A549 (cell line): ENCODE measurements at regions not wholly inside any gene's neighbourhood (a gene's known extent, or its start where the extent isn't known, plus 50 kb on each side); places are given as distances from the start of the nearest gene placed in this dataset.
A peak's percentile ranks its signal among the peaks of the same experiment; 100 is the strongest.

Experiments
- ATAC-seq, 2 experiments: fragments of 200-7000 bp in 1 of 2; fragments of >200 bp in 1 of 2; cut with Nextera tagmentation in 1 of 2; cut with Tn5 transposase in 1 of 2; 3 replicates each; pipeline versions ENCODE4 v1.8.0 to v1.9.1; 2018 to 2020; ENCODE audit warnings: mild to moderate bottlenecking in 1 of 2, moderate library complexity in 1 of 2
- CTCF ChIA-PET: fragments of 300-600 bp; sonication (Branson Sonifier 250); formaldehyde crosslinking; extraction: SDS; loops from one replicate; lab custom pipeline; 2021; ENCODE audit warnings: antibody characterized with exemption, inconsistent platforms; lab: Yijun Ruan, JAX
- POLR2A ChIA-PET: fragments of 350-600 bp; formaldehyde crosslinking; extraction: SDS; loops from one replicate; lab custom pipeline; 2021; ENCODE audit warnings: antibody characterized with exemption, inconsistent platforms; lab: Yijun Ruan, JAX
- DNase-seq, 2 experiments: peaks; one replicate each; pipeline versions ENCODE4 v3.0.0 to v3.0.0-alpha.2; 2011 to 2016; ENCODE audit warnings: low read depth in 1 of 2, low spot score in 1 of 2
- FAIRE-seq: peaks from 2 replicates; lab custom pipeline; 2011; peaks lifted over from hg19 to GRCh38; lab: Jason Lieb, UNC
- H3K27ac ChIP-seq, 2 experiments: fragments of >200 bp; sonication (Bioruptor Twin); formaldehyde crosslinking; 3 replicates each; pipeline ENCODE4 v1.5.1; 2016 to 2017
- H3K4me1 ChIP-seq: fragments of >200 bp; sonication (Bioruptor Twin); formaldehyde crosslinking; 3 replicates; pipeline ENCODE4 v1.6.1; 2016
- H3K4me2 ChIP-seq: fragments of >200 bp; sonication (Bioruptor Twin); formaldehyde crosslinking; 3 replicates; pipeline ENCODE4 v1.6.1; 2016
- H3K4me3 ChIP-seq: fragments of >200 bp; sonication (Bioruptor Twin); formaldehyde crosslinking; 3 replicates; pipeline ENCODE4 v1.5.1; 2016
- H3K9me3 ChIP-seq: fragments of >200 bp; sonication (Bioruptor Twin); formaldehyde crosslinking; 3 replicates; pipeline ENCODE4 v1.6.1; 2016
- ATOH8 ChIP-seq: fragments of 250-450 bp; sonication (Bioruptor Pico); IDR thresholded peaks from 2 replicates; pipeline ENCODE4 v1.5.0; 2020; ENCODE audit warnings: low read depth, mild to moderate bottlenecking, moderate library complexity
- BCL3 ChIP-seq: fragments of >200 bp; sonication (Bioruptor Twin); formaldehyde crosslinking; IDR thresholded peaks from 3 replicates; pipeline ENCODE4 v1.6.1; 2016
- BHLHE40 ChIP-seq: IDR thresholded peaks from 2 replicates; pipeline ENCODE4 v1.6.1; 2012; ENCODE audit warnings: low read depth, low read length, inconsistent platforms
- CBX8 ChIP-seq: fragments of 200-600 bp; sonication (generic); IDR thresholded peaks from 2 replicates; pipeline ENCODE4 v1.6.1; 2016
- CHD2 ChIP-seq: fragments of 150-350 bp; IDR thresholded peaks from 2 replicates; pipeline ENCODE4 v1.6.1; 2014; ENCODE audit warnings: low read length; ENCODE audit not compliant: partially characterized antibody
- ELK1 ChIP-seq: fragments of 150-350 bp; IDR thresholded peaks from 2 replicates; pipeline ENCODE4 v1.6.1; 2014; ENCODE audit warnings: low read depth, mild to moderate bottlenecking, low read length
- HDAC2 ChIP-seq: fragments of 200-600 bp; sonication (generic); IDR thresholded peaks from 2 replicates; pipeline ENCODE4 v1.6.1; 2016
- HES2 ChIP-seq: fragments of >200 bp; sonication (Bioruptor Twin); formaldehyde crosslinking; IDR thresholded peaks from 2 replicates; pipeline ENCODE4 v1.6.1; 2016
- HMGXB4 ChIP-seq: fragments of 250-450 bp; sonication (Bioruptor Pico); IDR thresholded peaks from 2 replicates; pipeline ENCODE4 v1.5.0; 2021; ENCODE audit warnings: mild to moderate bottlenecking, moderate library complexity, borderline replicate concordance
- HOXB13 ChIP-seq: fragments of 250-450 bp; sonication (Bioruptor Pico); IDR thresholded peaks from 2 replicates; pipeline ENCODE4 v1.5.0; 2020; ENCODE audit warnings: low read depth, mild to moderate bottlenecking, moderate library complexity
- JUN ChIP-seq, 2 experiments: fragments of >200 bp; sonication (Bioruptor Twin); formaldehyde crosslinking; IDR thresholded peaks; 2 replicates in 1 of 2; 3 replicates in 1 of 2; pipeline ENCODE4 v1.6.1; 2016 to 2017
- JUNB ChIP-seq: fragments of >200 bp; sonication (Bioruptor Twin); formaldehyde crosslinking; IDR thresholded peaks from 2 replicates; pipeline ENCODE4 v1.6.1; 2016
- MAFK ChIP-seq: fragments of 450-650 bp; IDR thresholded peaks from 2 replicates; pipeline ENCODE4 v1.6.1; 2014; ENCODE audit not compliant: partially characterized antibody
- MYC ChIP-seq: IDR thresholded peaks from 2 replicates; pipeline ENCODE4 v1.6.1; 2012; ENCODE audit warnings: mild to moderate bottlenecking, inconsistent platforms, low read length, improper control_type of control experiment, borderline replicate concordance
- PHF8 ChIP-seq: fragments of 200-600 bp; sonication (generic); IDR thresholded peaks from 2 replicates; pipeline ENCODE4 v1.6.1; 2016; ENCODE audit warnings: low read depth, mild to moderate bottlenecking, antibody characterized with exemption, moderate library complexity, borderline replicate concordance
- RARB ChIP-seq: fragments of 250-450 bp; sonication (Bioruptor Pico); IDR thresholded peaks from 2 replicates; pipeline ENCODE4 v1.8.0; 2021; ENCODE audit warnings: mild to moderate bottlenecking, moderate library complexity
- RCOR1 ChIP-seq: fragments of 150-350 bp; IDR thresholded peaks from 2 replicates; pipeline ENCODE4 v1.6.1; 2014; ENCODE audit warnings: antibody characterized with exemption, low read length, low read depth
- REST ChIP-seq: fragments of 200-600 bp; sonication (generic); IDR thresholded peaks from 2 replicates; pipeline ENCODE4 v1.6.1; 2016; ENCODE audit warnings: antibody characterized with exemption, mild to moderate bottlenecking, moderate library complexity
- RFX5 ChIP-seq: fragments of 450-650 bp; IDR thresholded peaks from 2 replicates; pipeline ENCODE4 v1.7.1; 2014; ENCODE audit warnings: antibody characterized with exemption, mild to moderate bottlenecking, moderate library complexity
- RNF2 ChIP-seq: fragments of 200-600 bp; sonication (generic); IDR thresholded peaks from 2 replicates; pipeline ENCODE4 v1.6.1; 2016; ENCODE audit warnings: low read depth, mild to moderate bottlenecking, antibody characterized with exemption, moderate library complexity, borderline replicate concordance
- SMC3 ChIP-seq: fragments of >200 bp; sonication (Bioruptor Twin); formaldehyde crosslinking; IDR thresholded peaks from 3 replicates; pipeline ENCODE4 v1.6.1; 2018; ENCODE audit warnings: inconsistent platforms
- TP53 ChIP-seq: fragments of 250-450 bp; sonication (Bioruptor Pico); IDR thresholded peaks from 2 replicates; pipeline ENCODE4 v1.5.0; 2021; ENCODE audit warnings: mild to moderate bottlenecking, moderate library complexity
- ZSCAN20 ChIP-seq: fragments of 250-450 bp; sonication (Bioruptor Pico); IDR thresholded peaks from 2 replicates; pipeline ENCODE4 v1.8.0; 2022; ENCODE audit warnings: mild to moderate bottlenecking, moderate library complexity
- WGBS: methylation state at CpG from one replicate; pipeline ENCODE4 v1.1.6; 2017; ENCODE audit errors: missing lambda C conversion rate; 5-methylcytosine and 5-hydroxymethylcytosine counted together

- POLR2A ChIA-PET: interaction anchor here (0.7 kb wide), 1 partner anchor 483 kb away, joined by 3 read pairs; no protein-coding TSS in a partner anchor
- CTCF ChIA-PET: interaction anchor here (1.8 to 2.2 kb wide), 2 partner anchors 11 to 15 kb away, joined by 6 to 7 read pairs; no protein-coding TSS in a partner anchor
Observed at GRCh38 chr1:186513526-186513925, 52.6 kb upstream of the PDC start.

GRCh38 chr1:186512698-186513457 lies 52.0 kb upstream of the PDC start:
- ChIA-PET CTCF (interaction anchor here (0.7 to 2.2 kb wide), 7 partner anchors 9 to 84 kb away, joined by 3 to 7 read pairs (median 3); no protein-coding TSS in a partner anchor), POLR2A (no interaction called here)
- TF ChIP-seq HOXB13 (CRISPR knock-in tag): no peak
- no peak for TF ChIP-seq HDAC2
- no peak for TF ChIP-seq BCL3
- no peak for TF ChIP-seq JUN (IDR thresholded peaks at IDR 0.05)
- no peak for TF ChIP-seq CHD2
- TF ChIP-seq RNF2: no peak
- no peak for TF ChIP-seq JUNB
- no peak for TF ChIP-seq RCOR1
- no peak for TF ChIP-seq CBX8
- TF ChIP-seq REST: no peak
- TF ChIP-seq MYC: no peak
- TF ChIP-seq SMC3: no peak
- no peak for TF ChIP-seq ZSCAN20 (CRISPR knock-in tag)
- no peak for FAIRE-seq
- H3K4me3 ChIP-seq: no peak overlapping the region
- DNase-seq: no peak
- peak overlapping the region; percentile 82 for H3K4me2 ChIP-seq
- peak overlapping the region; percentile 80 to 81 for H3K27ac ChIP-seq
- H3K4me1 ChIP-seq: peaks cover 15% of the 10 kb centered on the region
- ATAC-seq: peak in 1 of 2 experiments; percentile 26; a peak in 4 of 6 replicates
- WGBS: 96% methylated on average over 3 of the region's 3 CpGs
- peaks cover 5% of the 10 kb centered on the region; the same call in 2 of the 3 replicates for H3K9me3 ChIP-seq

More at GRCh38 chr1:186513526-186513925, 52.6 kb upstream of the PDC start:
- H3K27ac ChIP-seq: peak overlapping the region in 1 of 2 experiments; percentile 81; a peak in 3 of 6 replicates
- FAIRE-seq (no peak), DNase-seq (no peak), ATAC-seq (no peak)
- no peak overlapping the region for H3K4me2 ChIP-seq
- WGBS: 87% methylated on average over 3 of the region's 3 CpGs
- H3K4me1 ChIP-seq: peaks cover 20% of the 10 kb centered on the region
- H3K9me3 ChIP-seq: peaks cover 5% of the 10 kb centered on the region; the same call in 2 of the 3 replicates
- H3K4me3 ChIP-seq: no peak overlapping the region
- TF ChIP-seq MYC: no peak
- no peak for TF ChIP-seq PHF8
- no peak for TF ChIP-seq RFX5
- no peak for TF ChIP-seq TP53 (CRISPR knock-in tag)
- no peak for TF ChIP-seq HMGXB4
- TF ChIP-seq BHLHE40: no peak
- no peak for TF ChIP-seq ATOH8 (CRISPR knock-in tag)
- TF ChIP-seq HES2: no peak
- no peak for TF ChIP-seq ELK1
- TF ChIP-seq RARB (CRISPR knock-in tag): no peak
- TF ChIP-seq MAFK: no peak
